Endothelial cell of umbilical vein (primary cell): ENCODE measurements at regions not wholly inside any gene's neighbourhood (a gene's known extent, or its start where the extent isn't known, plus 50 kb on each side); places are given as distances from the start of the nearest gene placed in this dataset.

Experiments used
- BruUV-seq: library from RNA; stranded (reverse); fragments of 400-500 nt; replicated peaks from 2 replicates; lab custom pipeline; 2021; lab: Mats Ljungman, UMichigan
- CTCF ChIA-PET: fragments of 300-600, 350-600 bp; sonication (Branson Sonifier 250); formaldehyde crosslinking; loops from one replicate; lab custom pipeline; 2021; ENCODE audit warnings: antibody characterized with exemption, inconsistent platforms; lab: Charles Lee
- POLR2A ChIA-PET: fragments of 300-600, 350-600 bp; sonication (Branson Sonifier 250); formaldehyde crosslinking; loops from one replicate; lab custom pipeline; 2021; ENCODE audit warnings: antibody characterized with exemption, inconsistent platforms; lab: Charles Lee
- DNase-seq: peaks from one replicate; pipeline ENCODE4 v3.0.0-alpha.2; 2011; ENCODE audit warnings: low read depth, low spot score
- FAIRE-seq: peaks from 2 replicates; lab custom pipeline; 2011; peaks lifted over from hg19 to GRCh38; lab: Jason Lieb, UNC
- H2AFZ ChIP-seq: 2 replicates; pipeline ENCODE4 v1.6.0; 2012; ENCODE audit warnings: low read depth, low read length, control low read depth, inconsistent platforms
- H3K27ac ChIP-seq: 2 replicates; pipeline ENCODE4 v1.5.1; 2011; ENCODE audit warnings: low read depth, mild to moderate bottlenecking, control low read depth, low read length, moderate library complexity; ENCODE audit not compliant: insufficient read depth
- H3K27me3 ChIP-seq, 2 experiments: 2 replicates each; pipeline versions ENCODE4 v1.6.0 to v1.6.1; 2011; ENCODE audit warnings: low read length in 2 of 2, mixed read lengths in 1 of 2; ENCODE audit not compliant: control insufficient read depth in 2 of 2, insufficient read depth in 2 of 2
- H3K36me3 ChIP-seq, 2 experiments: 2 replicates in 1 of 2; 3 replicates in 1 of 2; pipeline ENCODE4 v1.5.1; 2011; ENCODE audit warnings: low read length in 2 of 2, mild to moderate bottlenecking in 1 of 2, moderate library complexity in 1 of 2; ENCODE audit not compliant: control insufficient read depth in 2 of 2, insufficient read depth in 2 of 2; ENCODE audit errors: extremely low read depth in 1 of 2
- H3K4me1 ChIP-seq: 3 replicates; pipeline ENCODE4 v1.5.1; 2011; ENCODE audit warnings: mild to moderate bottlenecking, low read length; ENCODE audit not compliant: control insufficient read depth, insufficient read depth; ENCODE audit errors: extremely low read depth
- H3K4me2 ChIP-seq: 2 replicates; pipeline ENCODE4 v1.6.1; 2011; ENCODE audit warnings: low read length, control low read depth, mixed read lengths; ENCODE audit not compliant: insufficient read depth
- H3K4me3 ChIP-seq, 3 experiments: fragments of 200-600 bp in 1 of 3; sonication (generic), shearing (Covaris generic) in 1 of 3; replicated peaks in 1 of 3; 2 replicates each; pipeline ENCODE4 v1.5.1; 2011 to 2016; ENCODE audit warnings: control low read depth in 3 of 3, low read length in 3 of 3, mild to moderate bottlenecking in 2 of 3, inconsistent platforms in 1 of 3, low read depth in 1 of 3, moderate library complexity in 1 of 3; ENCODE audit not compliant: insufficient read depth in 1 of 3
- H3K79me2 ChIP-seq: 2 replicates; pipeline ENCODE4 v1.6.0; 2012; ENCODE audit warnings: low read length, inconsistent platforms; ENCODE audit not compliant: control insufficient read depth, insufficient read depth
- H3K9ac ChIP-seq: replicated peaks from 2 replicates; pipeline ENCODE3; 2011; ENCODE audit warnings: low read length, control low read depth; ENCODE audit not compliant: insufficient read depth; ENCODE audit errors: extremely low read depth
- H3K9me1 ChIP-seq: replicated peaks from 3 replicates; pipeline ENCODE4 v1.6.0; 2011; ENCODE audit warnings: mild to moderate bottlenecking, low read length; ENCODE audit not compliant: control insufficient read depth, insufficient read depth; ENCODE audit errors: extremely low read depth
- H3K9me3 ChIP-seq: replicated peaks from 2 replicates; pipeline ENCODE4 v1.5.1; 2012; ENCODE audit warnings: low read length, inconsistent platforms; ENCODE audit not compliant: control insufficient read depth, insufficient read depth
- H4K20me1 ChIP-seq: replicated peaks from 2 replicates; pipeline ENCODE3; 2011; ENCODE audit warnings: mild to moderate bottlenecking, low read length; ENCODE audit not compliant: control insufficient read depth, insufficient read depth; ENCODE audit errors: extremely low read depth
- EZH2 ChIP-seq: IDR thresholded peaks from 2 replicates; pipeline ENCODE4 v1.6.1; 2012; ENCODE audit warnings: borderline replicate concordance, low read depth, mild to moderate bottlenecking, moderate library complexity, low read length, inconsistent platforms; ENCODE audit not compliant: severe bottlenecking
- FOS ChIP-seq: IDR thresholded peaks from 2 replicates; pipeline ENCODE4 v1.6.1; 2011; ENCODE audit warnings: mild to moderate bottlenecking, low read length, moderate library complexity, borderline replicate concordance; ENCODE audit not compliant: insufficient read depth
- GATA2 ChIP-seq: IDR thresholded peaks from 2 replicates; pipeline ENCODE4 v1.7.0; 2011; ENCODE audit warnings: low read depth, mild to moderate bottlenecking, moderate library complexity, mixed read lengths, low read length; ENCODE audit not compliant: insufficient read length, insufficient read depth
- JUN ChIP-seq: IDR thresholded peaks from 2 replicates; pipeline ENCODE4 v1.6.1; 2011; ENCODE audit warnings: borderline replicate concordance, low read depth; ENCODE audit not compliant: insufficient read length, insufficient read depth
- MYC ChIP-seq: IDR thresholded peaks from one replicate; pipeline ENCODE4 v1.6.1; 2011; ENCODE audit warnings: mild to moderate bottlenecking, low read depth, low read length
- POLR2A ChIP-seq: IDR thresholded peaks from 2 replicates; pipeline ENCODE4 v1.6.1; 2012; ENCODE audit warnings: low read depth, mild to moderate bottlenecking, control low read depth, low read length
- POLR2AphosphoS5 ChIP-seq: IDR thresholded peaks from 2 replicates; pipeline ENCODE4 v1.6.1; 2012; ENCODE audit warnings: low read depth, mild to moderate bottlenecking, control low read depth, low read length, moderate library complexity; ENCODE audit not compliant: insufficient read depth
- dilution Hi-C: fragments of 300-500 bp; cut with MboI; formaldehyde crosslinking; loops from one replicate; pipeline ENCODE4 v1.15.0; 2019; ENCODE audit warnings: low sequenced_read_pairs; ENCODE audit not compliant: extremely low pct_ligation_motif_present
- intact Hi-C: fragments of 100-400 bp; cut with micrococcal nuclease; formaldehyde crosslinking; loops from one replicate; pipeline ENCODE4 v1.10.0; 2022
- TF ChIP-seq, protein P1 (sequence below): IDR thresholded peaks from 2 replicates; pipeline ENCODE4 v1.6.1; 2011; ENCODE audit not compliant: insufficient read depth, insufficient read length
- TF ChIP-seq, protein P2 (sequence below), 2 donors: IDR thresholded peaks; 1 replicate in 1 of 2; 2 replicates in 1 of 2; pipeline ENCODE4 v1.5.1; 2011; ENCODE audit warnings: low read length in 2 of 2, mild to moderate bottlenecking in 2 of 2, moderate library complexity in 2 of 2, control low read depth in 1 of 2, inconsistent platforms in 1 of 2, low read depth in 1 of 2; ENCODE audit not compliant: insufficient read depth in 1 of 2; ENCODE audit errors: extremely low read depth in 1 of 2

DNA sequence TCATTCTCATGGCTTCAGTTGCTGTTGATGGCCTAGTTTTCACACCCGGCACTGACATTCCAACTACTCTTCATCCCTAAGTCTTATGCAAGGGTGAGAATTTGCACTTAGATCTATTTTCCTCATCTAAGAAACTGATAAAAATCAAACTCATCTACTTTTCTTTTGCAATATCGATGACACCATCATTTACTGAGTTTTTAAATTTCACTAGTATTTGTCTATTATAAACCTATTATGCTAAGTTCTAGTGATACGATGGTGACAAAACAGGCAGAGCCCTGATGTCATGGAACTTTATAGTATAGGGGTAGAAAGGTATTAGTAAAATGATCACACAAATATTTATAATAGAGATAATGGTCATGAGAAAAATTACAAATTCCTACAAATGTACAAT, 167.9 kb upstream of the CITED2 start:
- TF ChIP-seq, protein P1, sequence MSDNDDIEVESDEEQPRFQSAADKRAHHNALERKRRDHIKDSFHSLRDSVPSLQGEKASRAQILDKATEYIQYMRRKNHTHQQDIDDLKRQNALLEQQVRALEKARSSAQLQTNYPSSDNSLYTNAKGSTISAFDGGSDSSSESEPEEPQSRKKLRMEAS, result no peak
- ChIA-PET CTCF (no interaction called here), POLR2A (no interaction called here)
- H3K27me3 ChIP-seq, result no peaks in the 10 kb centered on the region
- no peak overlapping the region for H3K4me2 ChIP-seq
- no peak overlapping the region for H3K4me3 ChIP-seq
- FAIRE-seq (no peak), DNase-seq (no peak)
- dilution Hi-C loops, result no loop called here
- intact Hi-C loops, result no loop called here
- H3K27ac ChIP-seq, result no peak overlapping the region
- no TSS peak for BruUV-seq
- peaks cover 21% of the 10 kb centered on the region for H3K4me1 ChIP-seq
- H3K36me3 ChIP-seq, result no peaks in the 10 kb centered on the region
- H4K20me1 ChIP-seq, result no peaks in the 10 kb centered on the region
- H3K9me3 ChIP-seq, result no peaks in the 10 kb centered on the region
- no peaks in the 10 kb centered on the region for H3K79me2 ChIP-seq
- no peak overlapping the region for H3K9ac ChIP-seq
- H3K9me1 ChIP-seq, result no peaks in the 10 kb centered on the region
- no peak overlapping the region for H2AFZ ChIP-seq

DNA sequence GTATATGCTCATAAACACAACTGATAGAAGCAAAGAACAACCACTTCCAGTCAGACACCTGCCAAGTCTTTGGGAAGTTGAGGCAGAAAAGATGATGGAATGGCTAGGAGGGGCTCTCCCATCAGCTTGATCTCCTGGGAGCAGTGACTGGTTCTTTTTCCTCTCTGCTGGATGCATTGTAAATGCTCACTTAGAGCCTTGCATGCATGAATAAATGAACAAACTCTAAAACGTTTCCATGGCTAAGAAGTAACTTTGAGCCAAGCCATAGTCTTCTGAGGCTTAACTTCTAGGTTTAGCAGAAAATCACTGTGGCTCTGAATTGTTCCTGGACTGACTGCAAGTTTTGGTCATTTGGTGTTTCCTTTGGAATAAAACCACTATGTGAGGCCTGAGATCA, 166.4 kb upstream of the CITED2 start:
- Histone ChIP-seq H2AFZ (no peak overlapping the region), H3K79me2 (no peaks in the 10 kb centered on the region), H4K20me1 (no peaks in the 10 kb centered on the region), H3K9me3 (no peaks in the 10 kb centered on the region), H3K4me1 (peaks cover 29% of the 10 kb centered on the region), H3K36me3 (no peaks in the 10 kb centered on the region), H3K27ac (no peak overlapping the region), H3K4me2 (no peak overlapping the region), H3K4me3 (no peak overlapping the region), H3K9me1 (no peaks in the 10 kb centered on the region), H3K9ac (no peak overlapping the region), H3K27me3 (no peaks in the 10 kb centered on the region)
- FAIRE-seq, result no peak
- ChIA-PET CTCF (no interaction called here), POLR2A (no interaction called here)
- TF ChIP-seq, protein P2, sequence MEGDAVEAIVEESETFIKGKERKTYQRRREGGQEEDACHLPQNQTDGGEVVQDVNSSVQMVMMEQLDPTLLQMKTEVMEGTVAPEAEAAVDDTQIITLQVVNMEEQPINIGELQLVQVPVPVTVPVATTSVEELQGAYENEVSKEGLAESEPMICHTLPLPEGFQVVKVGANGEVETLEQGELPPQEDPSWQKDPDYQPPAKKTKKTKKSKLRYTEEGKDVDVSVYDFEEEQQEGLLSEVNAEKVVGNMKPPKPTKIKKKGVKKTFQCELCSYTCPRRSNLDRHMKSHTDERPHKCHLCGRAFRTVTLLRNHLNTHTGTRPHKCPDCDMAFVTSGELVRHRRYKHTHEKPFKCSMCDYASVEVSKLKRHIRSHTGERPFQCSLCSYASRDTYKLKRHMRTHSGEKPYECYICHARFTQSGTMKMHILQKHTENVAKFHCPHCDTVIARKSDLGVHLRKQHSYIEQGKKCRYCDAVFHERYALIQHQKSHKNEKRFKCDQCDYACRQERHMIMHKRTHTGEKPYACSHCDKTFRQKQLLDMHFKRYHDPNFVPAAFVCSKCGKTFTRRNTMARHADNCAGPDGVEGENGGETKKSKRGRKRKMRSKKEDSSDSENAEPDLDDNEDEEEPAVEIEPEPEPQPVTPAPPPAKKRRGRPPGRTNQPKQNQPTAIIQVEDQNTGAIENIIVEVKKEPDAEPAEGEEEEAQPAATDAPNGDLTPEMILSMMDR (IDR thresholded peaks at IDR 0.05; ENCODE audit: extremely low read depth in 1 of 2, insufficient read depth in 1 of 2, low read depth in 1 of 2, low read length in 2 of 2), result no peak
- TF ChIP-seq, protein P1, result no peak
- no peak for TF ChIP-seq MYC
- TF ChIP-seq EZH2, result no peak
- TF ChIP-seq FOS, result no peak
- TF ChIP-seq POLR2AphosphoS5, result no peak
- no peak for TF ChIP-seq GATA2
- no peak for TF ChIP-seq JUN
- TF ChIP-seq POLR2A, result no peak
- dilution Hi-C loops (no loop called here), intact Hi-C loops (no loop called here)
- DNase-seq, result no peak
- BruUV-seq, result no TSS peak
